GM12872 (cell line): ENCODE measurements at regions not wholly inside any gene's neighbourhood (a gene's known extent, or its start where the extent isn't known, plus 50 kb on each side); places are given as distances from the start of the nearest gene placed in this dataset.

ENCODE experiments used
- TF ChIP-seq, protein P1 (sequence below): IDR thresholded peaks from 3 replicates; pipeline ENCODE4 v1.5.1; 2011; ENCODE audit warnings: low read depth, mild to moderate bottlenecking, low read length, moderate library complexity; ENCODE audit not compliant: insufficient read depth

DNA sequence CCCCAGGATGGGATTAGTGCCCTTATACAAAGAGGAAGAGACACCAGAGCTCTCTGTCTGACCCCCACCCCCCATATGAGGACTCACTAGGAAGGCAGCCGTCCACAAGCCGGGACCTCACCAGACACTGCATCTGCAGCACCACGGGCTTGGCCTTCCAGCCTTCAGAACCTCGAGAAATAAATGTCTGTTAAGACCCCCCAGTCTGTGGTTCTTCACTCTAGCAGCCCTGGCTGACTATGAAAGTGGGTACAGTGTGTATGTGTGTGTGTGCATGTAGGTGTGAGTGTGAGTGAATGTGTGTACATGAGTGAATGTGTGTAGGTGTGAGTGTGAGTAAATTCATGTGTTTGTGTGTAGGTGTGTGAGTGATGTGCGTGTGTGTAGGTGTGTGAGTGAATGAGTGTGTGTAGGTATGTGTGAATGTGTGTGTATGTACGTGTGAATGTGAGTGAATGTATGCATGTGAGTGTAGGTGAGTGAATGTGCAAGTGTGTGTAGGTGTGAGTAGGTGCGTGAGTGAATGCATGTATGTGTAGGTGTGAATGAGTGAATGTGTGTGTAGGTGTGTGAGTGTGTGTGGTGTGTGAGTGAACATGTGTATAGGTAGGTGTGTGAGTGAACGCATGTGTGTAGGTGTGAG lies 201.6 kb upstream of the ZNF536 start:
- TF ChIP-seq, protein P1, sequence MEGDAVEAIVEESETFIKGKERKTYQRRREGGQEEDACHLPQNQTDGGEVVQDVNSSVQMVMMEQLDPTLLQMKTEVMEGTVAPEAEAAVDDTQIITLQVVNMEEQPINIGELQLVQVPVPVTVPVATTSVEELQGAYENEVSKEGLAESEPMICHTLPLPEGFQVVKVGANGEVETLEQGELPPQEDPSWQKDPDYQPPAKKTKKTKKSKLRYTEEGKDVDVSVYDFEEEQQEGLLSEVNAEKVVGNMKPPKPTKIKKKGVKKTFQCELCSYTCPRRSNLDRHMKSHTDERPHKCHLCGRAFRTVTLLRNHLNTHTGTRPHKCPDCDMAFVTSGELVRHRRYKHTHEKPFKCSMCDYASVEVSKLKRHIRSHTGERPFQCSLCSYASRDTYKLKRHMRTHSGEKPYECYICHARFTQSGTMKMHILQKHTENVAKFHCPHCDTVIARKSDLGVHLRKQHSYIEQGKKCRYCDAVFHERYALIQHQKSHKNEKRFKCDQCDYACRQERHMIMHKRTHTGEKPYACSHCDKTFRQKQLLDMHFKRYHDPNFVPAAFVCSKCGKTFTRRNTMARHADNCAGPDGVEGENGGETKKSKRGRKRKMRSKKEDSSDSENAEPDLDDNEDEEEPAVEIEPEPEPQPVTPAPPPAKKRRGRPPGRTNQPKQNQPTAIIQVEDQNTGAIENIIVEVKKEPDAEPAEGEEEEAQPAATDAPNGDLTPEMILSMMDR = no peak

DNA sequence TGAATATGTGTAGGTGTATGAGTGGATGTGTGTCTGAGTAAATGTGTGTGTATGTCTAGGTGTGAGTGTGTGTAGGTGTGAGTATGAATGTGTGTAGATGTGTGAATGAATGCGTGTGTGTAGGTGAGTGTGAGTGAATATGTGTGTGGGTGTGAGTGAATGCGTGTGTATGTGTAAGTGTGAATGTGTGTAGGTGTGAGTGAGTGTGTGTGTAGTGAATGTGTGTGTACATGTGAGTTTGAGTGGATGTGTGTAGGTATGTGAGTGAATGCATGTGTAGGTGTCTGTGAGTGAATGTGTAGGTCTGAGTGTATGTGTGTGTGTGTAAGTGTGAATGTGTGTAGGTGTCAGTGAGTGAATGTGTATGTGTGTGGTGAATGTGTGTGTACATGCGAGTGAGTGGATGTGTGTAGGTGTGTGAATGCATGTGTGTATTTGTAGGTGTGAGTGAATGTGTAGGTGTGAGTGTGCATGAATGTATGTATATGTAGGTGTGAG lies 201.0 kb upstream of the ZNF536 start:
- TF ChIP-seq, protein P1 = no peak

DNA sequence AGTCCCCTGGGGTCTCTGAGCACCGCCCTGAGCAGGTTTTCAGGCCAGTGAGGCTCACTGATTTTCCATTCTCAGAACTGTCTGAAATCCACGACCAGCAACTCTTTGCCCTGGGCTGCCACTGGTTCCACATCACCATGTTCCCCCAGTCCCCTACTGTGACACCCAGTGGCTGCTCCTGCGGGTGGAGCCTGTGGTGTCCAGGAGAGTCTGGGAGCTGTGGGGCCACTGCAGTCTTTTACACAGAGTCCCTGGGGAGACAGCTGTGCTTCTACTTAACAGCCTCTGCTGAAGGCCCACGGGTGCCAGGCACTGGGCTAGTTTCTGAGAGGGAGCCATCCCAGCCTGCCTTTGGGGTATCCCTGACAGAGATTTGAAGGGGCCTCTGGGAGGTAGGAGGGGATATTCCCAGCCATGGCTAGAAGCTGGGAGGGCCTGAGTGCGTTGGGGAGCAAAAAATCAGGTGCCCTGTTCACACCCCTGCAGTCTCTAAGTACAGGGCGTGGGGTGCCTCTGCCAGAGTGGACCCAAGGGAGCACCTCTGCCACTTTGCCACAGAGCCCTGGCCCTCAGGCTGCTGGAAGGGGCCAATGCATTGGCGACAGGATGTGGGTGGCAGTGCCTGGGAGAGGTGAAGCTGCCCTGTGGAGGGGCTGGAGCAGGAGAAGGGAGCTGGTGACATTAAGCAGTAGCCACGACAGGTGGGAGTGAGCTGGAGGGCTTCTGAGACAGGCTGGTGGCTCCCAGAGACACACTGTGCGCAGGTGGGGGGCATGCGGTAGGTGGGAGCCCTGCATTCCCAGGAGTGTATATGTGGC lies 200.2 kb upstream of the ZNF536 start:
- TF ChIP-seq, protein P1 = no peak

DNA sequence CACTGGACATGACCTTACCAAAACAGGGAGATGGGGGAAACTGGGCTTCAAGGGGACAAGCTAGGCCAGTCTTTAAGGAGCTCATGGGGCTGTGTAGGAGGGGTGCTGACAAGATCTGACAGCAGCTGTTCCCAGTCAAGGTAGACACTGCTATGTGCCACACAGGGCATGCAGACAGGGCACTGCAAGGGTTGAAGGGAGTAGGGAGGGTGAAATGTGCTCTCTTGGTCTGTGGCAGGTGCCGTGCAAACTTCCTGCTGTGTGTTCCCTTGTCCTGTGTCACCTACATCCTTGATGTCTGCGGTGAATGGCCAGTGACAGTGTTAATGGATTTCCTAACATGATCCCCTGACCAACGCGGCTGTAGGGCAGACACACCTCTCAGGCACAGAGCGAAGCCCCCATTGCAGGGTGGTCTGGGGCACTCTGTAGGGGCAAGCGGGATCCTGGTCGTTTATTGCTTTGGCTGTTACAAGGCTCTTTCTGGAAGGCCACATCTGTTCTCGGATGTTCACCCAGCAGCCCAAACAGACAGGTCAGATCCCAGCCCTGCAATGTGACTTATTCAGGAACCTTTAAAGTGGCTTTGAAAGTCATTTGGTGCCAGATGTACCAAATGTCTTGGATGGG lies 199.5 kb upstream of the ZNF536 start:
- TF ChIP-seq, protein P1 = no peak

DNA sequence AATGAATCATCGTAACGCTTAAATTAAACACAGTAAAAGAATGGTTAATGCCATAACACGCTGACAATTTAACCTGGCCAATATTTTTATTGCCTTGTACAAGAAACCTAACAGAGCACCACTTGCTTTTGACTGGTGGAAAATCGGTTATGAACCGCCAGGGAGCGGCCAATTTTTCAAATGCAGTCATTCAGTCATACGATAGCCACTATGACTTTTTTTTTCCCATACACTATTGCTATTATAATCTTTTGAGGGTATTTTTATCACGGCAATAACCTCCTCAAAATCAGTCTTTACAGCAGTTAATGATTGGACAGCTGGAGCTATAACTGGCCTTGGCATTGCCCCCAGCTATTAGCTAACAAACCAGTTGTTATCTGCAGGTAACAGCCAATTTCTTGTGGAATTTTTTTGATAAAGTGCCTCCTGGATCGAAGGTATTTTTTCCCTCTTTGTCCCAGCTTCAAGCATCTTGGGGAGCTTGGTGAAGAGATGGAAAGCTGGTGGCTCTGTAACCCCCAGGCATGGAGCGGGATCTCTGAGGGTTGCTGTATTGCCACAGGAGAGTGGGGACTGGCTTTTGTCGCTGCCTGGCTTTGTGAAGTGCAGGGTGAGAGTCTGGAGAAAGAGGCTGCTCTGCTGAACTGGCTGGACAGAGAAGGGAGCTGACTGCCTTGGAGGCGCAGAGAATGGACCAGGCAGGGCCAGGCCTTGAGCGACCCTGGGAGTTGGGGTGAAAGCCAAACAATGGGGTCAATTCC lies 198.4 kb upstream of the ZNF536 start:
- TF ChIP-seq, protein P1 = no peak

DNA sequence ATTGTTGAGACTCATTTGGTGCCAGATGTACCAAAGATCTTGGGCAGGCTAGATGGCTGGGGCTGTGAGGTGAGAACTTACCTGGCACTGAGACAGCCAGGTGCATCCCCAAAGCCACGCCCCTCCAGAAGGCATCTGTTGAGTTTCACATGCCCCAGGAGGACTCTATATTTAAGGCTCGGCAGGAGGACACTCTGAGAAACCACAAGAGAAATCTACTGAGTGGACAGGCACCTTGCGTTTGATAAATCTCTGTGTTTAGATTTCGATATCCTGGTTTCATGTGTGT lies 197.9 kb upstream of the ZNF536 start:
- TF ChIP-seq, protein P1 = no peak

DNA sequence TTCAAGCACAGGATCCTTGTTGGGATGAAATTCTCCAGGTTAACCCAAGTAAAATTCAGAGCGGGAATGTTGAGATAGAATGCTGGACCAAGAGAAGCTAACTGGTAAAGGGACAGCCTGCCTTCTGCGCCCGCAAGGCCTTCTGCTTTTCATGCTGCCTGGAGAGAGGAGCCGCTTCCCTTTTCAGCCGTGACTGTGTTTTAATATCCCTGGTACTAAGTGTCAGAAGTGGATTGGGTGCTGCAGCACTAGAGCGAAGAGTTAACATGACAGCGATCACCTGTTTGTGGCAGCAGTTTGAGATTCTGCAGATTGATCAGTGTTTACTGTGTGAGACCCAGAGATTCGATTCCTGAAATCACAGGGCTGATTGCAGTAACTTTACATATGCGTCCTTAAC lies 197.4 kb upstream of the ZNF536 start:
- TF ChIP-seq, protein P1 = no peak
